ENCODE measurements at regions not wholly inside any gene's neighbourhood (a gene's known extent, or its start where the extent isn't known, plus 50 kb on each side); places are given as distances from the start of the nearest gene placed in this dataset.

DNA sequence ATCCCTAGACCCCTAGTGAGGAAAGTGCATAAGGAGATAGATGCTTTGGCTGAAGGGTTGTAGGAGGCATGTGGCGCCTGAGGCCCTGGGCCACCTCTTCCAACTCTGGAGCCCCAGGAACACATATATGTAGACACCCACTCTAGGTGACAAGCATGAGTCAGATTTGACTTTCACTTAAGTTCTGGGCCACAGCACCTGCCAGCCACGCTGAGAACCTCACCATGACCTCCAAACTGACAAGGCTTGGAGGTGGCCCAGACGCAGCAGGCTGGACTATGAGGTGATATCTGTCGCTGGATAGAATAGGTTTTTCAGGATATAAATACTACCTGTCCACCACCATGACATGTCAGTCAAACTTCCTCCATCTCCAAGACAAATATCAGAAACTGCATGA lies 894.0 kb upstream of the ZNF722 start:
- Histone ChIP-seq H3K27ac (ENCODE audit: low read length) (no peak overlapping the region), H3K27me3 (ENCODE audit: control insufficient read depth, insufficient read depth, low read length) (no peaks in the 10 kb centered on the region), H3K36me3 (ENCODE audit: control insufficient read depth, insufficient read depth, low read length) (no peaks in the 10 kb centered on the region), H3K4me1 (ENCODE audit: control insufficient read depth, insufficient read depth, low read length) (no peaks in the 10 kb centered on the region), H3K9me3 (ENCODE audit: control insufficient read depth, insufficient read depth, low read depth, low read length) (peaks cover 5% of the 10 kb centered on the region; the same call in 1 of the 2 replicates), H3K4me3 (ENCODE audit: low read depth in 2 of 2, low read length in 2 of 2) (no peak overlapping the region)
- POLR2A ChIA-PET: no interaction called here
- CTCF ChIA-PET: no interaction called here
- intact Hi-C loops (cut with micrococcal nuclease; ENCODE audit: unreplicated experiment): no loop called here
- DNase-seq (ENCODE audit: low read depth, low spot score): no peak
- in situ Hi-C loops (cut with HindIII; ENCODE audit: low pct_unique_long_range_greater_than_20kb, low sequenced_read_pairs): no loop called here
- TF ChIP-seq, protein P1, sequence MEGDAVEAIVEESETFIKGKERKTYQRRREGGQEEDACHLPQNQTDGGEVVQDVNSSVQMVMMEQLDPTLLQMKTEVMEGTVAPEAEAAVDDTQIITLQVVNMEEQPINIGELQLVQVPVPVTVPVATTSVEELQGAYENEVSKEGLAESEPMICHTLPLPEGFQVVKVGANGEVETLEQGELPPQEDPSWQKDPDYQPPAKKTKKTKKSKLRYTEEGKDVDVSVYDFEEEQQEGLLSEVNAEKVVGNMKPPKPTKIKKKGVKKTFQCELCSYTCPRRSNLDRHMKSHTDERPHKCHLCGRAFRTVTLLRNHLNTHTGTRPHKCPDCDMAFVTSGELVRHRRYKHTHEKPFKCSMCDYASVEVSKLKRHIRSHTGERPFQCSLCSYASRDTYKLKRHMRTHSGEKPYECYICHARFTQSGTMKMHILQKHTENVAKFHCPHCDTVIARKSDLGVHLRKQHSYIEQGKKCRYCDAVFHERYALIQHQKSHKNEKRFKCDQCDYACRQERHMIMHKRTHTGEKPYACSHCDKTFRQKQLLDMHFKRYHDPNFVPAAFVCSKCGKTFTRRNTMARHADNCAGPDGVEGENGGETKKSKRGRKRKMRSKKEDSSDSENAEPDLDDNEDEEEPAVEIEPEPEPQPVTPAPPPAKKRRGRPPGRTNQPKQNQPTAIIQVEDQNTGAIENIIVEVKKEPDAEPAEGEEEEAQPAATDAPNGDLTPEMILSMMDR (IDR thresholded peaks at IDR 0.05): no peak
- TF ChIP-seq SIN3A (IDR thresholded peaks at IDR 0.05; ENCODE audit: borderline replicate concordance, insufficient read depth, low read depth, low read length): no peak
- TF ChIP-seq POLR2AphosphoS5 (IDR thresholded peaks at IDR 0.05; ENCODE audit: low read depth, low read length): no peak
- TF ChIP-seq, protein P2, sequence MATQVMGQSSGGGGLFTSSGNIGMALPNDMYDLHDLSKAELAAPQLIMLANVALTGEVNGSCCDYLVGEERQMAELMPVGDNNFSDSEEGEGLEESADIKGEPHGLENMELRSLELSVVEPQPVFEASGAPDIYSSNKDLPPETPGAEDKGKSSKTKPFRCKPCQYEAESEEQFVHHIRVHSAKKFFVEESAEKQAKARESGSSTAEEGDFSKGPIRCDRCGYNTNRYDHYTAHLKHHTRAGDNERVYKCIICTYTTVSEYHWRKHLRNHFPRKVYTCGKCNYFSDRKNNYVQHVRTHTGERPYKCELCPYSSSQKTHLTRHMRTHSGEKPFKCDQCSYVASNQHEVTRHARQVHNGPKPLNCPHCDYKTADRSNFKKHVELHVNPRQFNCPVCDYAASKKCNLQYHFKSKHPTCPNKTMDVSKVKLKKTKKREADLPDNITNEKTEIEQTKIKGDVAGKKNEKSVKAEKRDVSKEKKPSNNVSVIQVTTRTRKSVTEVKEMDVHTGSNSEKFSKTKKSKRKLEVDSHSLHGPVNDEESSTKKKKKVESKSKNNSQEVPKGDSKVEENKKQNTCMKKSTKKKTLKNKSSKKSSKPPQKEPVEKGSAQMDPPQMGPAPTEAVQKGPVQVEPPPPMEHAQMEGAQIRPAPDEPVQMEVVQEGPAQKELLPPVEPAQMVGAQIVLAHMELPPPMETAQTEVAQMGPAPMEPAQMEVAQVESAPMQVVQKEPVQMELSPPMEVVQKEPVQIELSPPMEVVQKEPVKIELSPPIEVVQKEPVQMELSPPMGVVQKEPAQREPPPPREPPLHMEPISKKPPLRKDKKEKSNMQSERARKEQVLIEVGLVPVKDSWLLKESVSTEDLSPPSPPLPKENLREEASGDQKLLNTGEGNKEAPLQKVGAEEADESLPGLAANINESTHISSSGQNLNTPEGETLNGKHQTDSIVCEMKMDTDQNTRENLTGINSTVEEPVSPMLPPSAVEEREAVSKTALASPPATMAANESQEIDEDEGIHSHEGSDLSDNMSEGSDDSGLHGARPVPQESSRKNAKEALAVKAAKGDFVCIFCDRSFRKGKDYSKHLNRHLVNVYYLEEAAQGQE (IDR thresholded peaks at IDR 0.05; ENCODE audit: insufficient read depth in 1 of 2, low read depth in 2 of 2, low read length in 1 of 2): no peak
- no peak for TF ChIP-seq TCF7L2 (IDR thresholded peaks at IDR 0.05; ENCODE audit: low read depth, low read length)
- no TSS peak for BruUV-seq (replicated peaks)
- no peak for ATAC-seq

- H3K4me1 ChIP-seq (ENCODE audit: control insufficient read depth, insufficient read depth, low read length): no peaks in the 10 kb centered on the region
- H3K27me3 ChIP-seq (ENCODE audit: control insufficient read depth, insufficient read depth, low read length): no peaks in the 10 kb centered on the region
- TF ChIP-seq, protein P2 (IDR thresholded peaks at IDR 0.05; ENCODE audit: insufficient read depth in 1 of 2, low read depth in 2 of 2, low read length in 1 of 2): no peak
- no peak for ATAC-seq
- BruUV-seq (replicated peaks): no TSS peak
- peaks cover 3% of the 10 kb centered on the region; the same call in 1 of the 2 replicates for H3K9me3 ChIP-seq (ENCODE audit: control insufficient read depth, insufficient read depth, low read depth, low read length)
- H3K4me3 ChIP-seq (ENCODE audit: low read depth in 2 of 2, low read length in 2 of 2): no peak overlapping the region
- no peak for DNase-seq (ENCODE audit: low read depth, low spot score)
- POLR2A ChIA-PET: no interaction called here
- intact Hi-C loops (cut with micrococcal nuclease; ENCODE audit: unreplicated experiment): no loop called here
- in situ Hi-C loops (cut with HindIII; ENCODE audit: low pct_unique_long_range_greater_than_20kb, low sequenced_read_pairs): no loop called here
- H3K36me3 ChIP-seq (ENCODE audit: control insufficient read depth, insufficient read depth, low read length): no peaks in the 10 kb centered on the region
- CTCF ChIA-PET: no interaction called here
- H3K27ac ChIP-seq (ENCODE audit: low read length): no peak overlapping the region
Measured at GRCh38 chr7:63105978-63106377, 892.7 kb upstream of the ZNF722 start.
